GM12874 (cell line): ENCODE measurements at regions not wholly inside any gene's neighbourhood (a gene's known extent, or its start where the extent isn't known, plus 50 kb on each side); places are given as distances from the start of the nearest gene placed in this dataset.

ENCODE experiments used
- CTCF ChIP-seq: IDR thresholded peaks from 2 replicates; pipeline ENCODE4 v1.5.1; 2011; ENCODE audit warnings: low read depth, mild to moderate bottlenecking, control low read depth, low read length, moderate library complexity; ENCODE audit not compliant: insufficient read depth

DNA sequence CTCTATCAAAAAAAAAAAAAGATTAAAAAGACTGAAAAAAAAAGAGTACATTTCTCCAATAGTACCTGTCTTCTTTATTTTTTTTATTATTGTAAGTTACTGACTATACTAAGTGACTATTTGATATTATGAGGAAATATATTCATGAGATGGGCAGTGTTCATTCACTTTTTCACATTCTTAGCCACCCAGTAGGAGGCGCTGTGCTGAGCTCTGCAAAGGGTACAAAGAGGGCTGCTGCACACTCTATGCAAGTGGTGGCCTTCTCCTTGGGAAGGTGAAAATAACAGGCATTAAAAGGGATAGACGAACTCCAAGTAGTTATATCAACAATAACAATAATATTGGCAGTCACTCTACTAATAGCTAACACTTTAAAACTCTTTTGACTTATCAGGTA is 1034.9 kb upstream of the FANCL start:
- peak; percentile 65 for TF ChIP-seq CTCF

GRCh38 chr2:59266453-59266852 is 1025.3 kb upstream of the FANCL start:
- no peak for TF ChIP-seq CTCF

GRCh38 chr2:59259913-59260312 is 1018.8 kb upstream of the FANCL start:
- TF ChIP-seq CTCF: no peak

GRCh38 chr2:59256290-59256689 is 1015.2 kb upstream of the FANCL start:
- no peak for TF ChIP-seq CTCF

- TF ChIP-seq CTCF: no peak
Observed at GRCh38 chr2:59254279-59254678, 1013.2 kb upstream of the FANCL start.

DNA sequence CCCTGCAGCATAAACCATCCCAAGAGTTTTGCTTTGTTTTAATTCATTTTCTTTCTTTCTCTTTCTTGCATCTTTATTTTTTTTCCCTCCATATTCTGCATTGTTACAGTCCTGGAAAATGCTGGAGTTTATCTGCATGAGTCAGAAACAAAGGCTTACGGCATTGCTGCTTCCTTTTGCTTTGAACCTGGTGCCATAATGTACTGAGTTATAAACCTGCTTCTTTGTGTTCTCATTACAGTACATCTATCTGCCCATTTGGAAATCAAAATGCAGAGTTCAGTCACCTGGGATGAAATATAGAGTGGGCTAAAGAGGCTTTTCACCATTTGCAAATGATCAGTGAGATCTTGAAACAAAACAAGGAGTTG is 1009.2 kb upstream of the FANCL start:
- TF ChIP-seq CTCF: no peak

- no peak for TF ChIP-seq CTCF
Observed at GRCh38 chr2:59249441-59250306, 1008.5 kb upstream of the FANCL start.
